Stomach (tissue), 4 donors: ENCODE measurements at regions not wholly inside any gene's neighbourhood (a gene's known extent, or its start where the extent isn't known, plus 50 kb on each side); places are given as distances from the start of the nearest gene placed in this dataset.

Experiments used
- CTCF ChIP-seq, 7 experiments: fragments of 450-650 bp in 4 of 7; fragments of 200-600 bp in 3 of 7; sonication (generic) in 3 of 7; IDR thresholded peaks; one replicate each; pipeline ENCODE4 v1.5.1; 2016 to 2019; ENCODE audit warnings: antibody characterized with exemption in 7 of 7, control low read depth in 2 of 7, mild to moderate bottlenecking in 1 of 7
- POLR2A ChIP-seq, 4 donors: fragments of 450-650 bp; IDR thresholded peaks; one replicate each; pipeline ENCODE4 v1.6.1; 2016; ENCODE audit warnings: antibody characterized with exemption in 4 of 4, control low read depth in 2 of 4, mild to moderate bottlenecking in 1 of 4, moderate library complexity in 1 of 4
- POLR2AphosphoS5 ChIP-seq, 3 donors: sonication (generic); formaldehyde crosslinking; IDR thresholded peaks; one replicate each; pipeline ENCODE4 v1.6.1; 2016; ENCODE audit warnings: antibody characterized with exemption in 3 of 3

DNA sequence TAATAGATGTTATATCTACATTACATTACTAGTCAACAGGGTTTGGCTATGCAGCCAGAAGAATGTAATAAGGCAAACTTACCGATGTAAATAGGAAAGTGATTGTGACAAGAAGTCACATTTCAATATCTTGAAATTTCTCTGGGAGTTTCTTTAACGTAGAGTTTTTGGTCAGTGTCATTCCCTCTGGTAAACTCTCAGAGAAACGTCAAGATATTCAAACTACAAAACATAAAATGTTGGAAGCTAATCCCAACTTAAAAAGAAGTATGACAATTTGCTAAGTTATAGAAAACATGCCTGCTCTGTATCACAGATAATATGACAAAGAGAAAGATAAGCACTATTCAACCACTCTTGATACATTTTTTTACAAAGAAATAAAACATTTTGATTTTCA is 111.2 kb upstream of the PRICKLE2 start:
- no peak for TF ChIP-seq POLR2A (IDR thresholded peaks at IDR 0.05)
- TF ChIP-seq CTCF (IDR thresholded peaks at IDR 0.05) = no peak
- no peak for TF ChIP-seq POLR2AphosphoS5 (IDR thresholded peaks at IDR 0.05)
